ENCODE measurements at regions not wholly inside any gene's neighbourhood (a gene's known extent, or its start where the extent isn't known, plus 50 kb on each side); places are given as distances from the start of the nearest gene placed in this dataset.

DNA sequence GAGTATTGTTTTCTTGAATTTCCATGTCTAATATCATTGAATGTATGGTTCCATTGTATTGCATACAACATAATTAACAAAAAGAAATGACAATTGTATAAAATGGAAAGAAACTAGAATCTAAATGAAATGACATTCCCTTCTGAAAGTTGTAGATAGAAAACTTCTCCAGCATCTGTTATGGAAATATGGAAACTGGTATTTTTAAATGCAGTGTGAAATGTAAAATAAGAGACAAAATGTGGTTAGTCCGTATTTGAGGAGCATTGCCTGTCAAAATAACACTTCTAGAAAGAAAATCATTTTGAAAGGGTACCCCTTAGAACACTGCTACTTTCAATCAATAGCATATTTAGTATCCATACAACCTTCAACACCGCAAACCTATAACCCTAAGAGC, 286.3 kb upstream of the CELF2 start (continued):
- no peak for TF ChIP-seq GATAD2B (conservative IDR thresholded peaks at IDR 0.05; ENCODE audit: low read depth)

DNA sequence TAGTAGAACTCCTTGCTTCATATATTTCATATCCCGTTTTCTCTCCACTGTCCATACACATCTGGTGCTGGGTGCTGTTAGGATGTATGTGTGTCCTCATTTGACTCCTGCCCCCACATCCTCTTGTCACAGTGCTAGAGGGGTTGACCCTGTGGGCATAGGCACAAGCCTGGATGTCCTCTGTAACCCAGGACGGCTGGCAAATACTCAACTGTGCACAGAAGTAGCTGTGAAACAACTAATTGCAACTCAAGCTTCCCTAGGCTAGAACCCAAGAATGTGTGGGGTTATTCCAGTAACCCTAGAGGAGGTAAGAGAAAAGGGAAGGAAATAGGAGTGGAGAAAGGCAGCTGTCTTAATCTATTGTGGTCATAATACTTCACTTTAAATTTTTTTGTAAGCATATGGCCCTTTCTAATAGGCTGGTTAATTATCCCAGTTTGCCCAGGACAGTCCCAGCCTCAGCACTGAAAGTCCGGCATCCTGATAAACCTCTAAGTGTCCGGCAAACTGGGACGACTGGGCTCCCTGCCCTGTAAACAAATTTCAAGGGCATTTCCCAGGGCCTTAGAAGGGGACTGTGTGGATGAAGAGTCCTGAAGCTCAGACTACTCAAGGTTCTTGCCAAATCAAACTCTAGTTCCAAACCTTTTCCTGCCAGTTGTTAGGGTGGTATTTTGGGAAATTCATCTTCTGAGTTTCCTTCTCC, 283.2 kb upstream of the CELF2 start:
- in situ Hi-C loops (cut with MboI) (no loop called here), intact Hi-C loops (cut with micrococcal nuclease; ENCODE audit: unreplicated experiment) (no loop called here)
- FAIRE-seq: no peak
- Histone ChIP-seq H3K27me3 (replicated peaks in 1 of 2; ENCODE audit: control insufficient read depth in 2 of 2, insufficient read depth in 2 of 2, low read length in 1 of 2) (no peaks in the 10 kb centered on the region; a peak in 1 of 4 replicates), H3K79me2 (ENCODE audit: control insufficient read depth, insufficient read depth, low read length) (no peaks in the 10 kb centered on the region), H3K27ac (ENCODE audit: control insufficient read depth, insufficient read depth) (no peak overlapping the region), H4K20me1 (ENCODE audit: control insufficient read depth, insufficient read depth) (no peaks in the 10 kb centered on the region), H3K9ac (ENCODE audit: control insufficient read depth, insufficient read depth, low read length) (no peak overlapping the region), H3K9me3 (replicated peaks; ENCODE audit: control insufficient read depth, insufficient read depth, low read length) (no peaks in the 10 kb centered on the region), H3K4me1 (ENCODE audit: control insufficient read depth, insufficient read depth, low read length) (no peaks in the 10 kb centered on the region), H3K36me3 (ENCODE audit: control insufficient read depth in 2 of 2, insufficient read depth in 2 of 2, low read length in 1 of 2) (no peaks in the 10 kb centered on the region), H3K4me3 (no peak overlapping the region), H3K4me2 (ENCODE audit: control insufficient read depth, insufficient read depth) (no peak overlapping the region), H2AFZ (ENCODE audit: control insufficient read depth, low read depth, low read length) (no peak overlapping the region)
- 32% methylated on average over 5 of the region's 5 CpGs for WGBS (ENCODE audit: insufficient coverage, insufficient replicate concordance, low lambda C conversion rate, missing lambda C conversion rate)
- TF ChIP-seq FOXM1 (IDR thresholded peaks at IDR 0.05; ENCODE audit: low read depth, low read length) (no peak), NR2C2 (IDR thresholded peaks at IDR 0.05; ENCODE audit: borderline replicate concordance, control insufficient read depth, insufficient read length, low read depth) (no peak), CBX3 (IDR thresholded peaks at IDR 0.05; ENCODE audit: borderline replicate concordance, low read depth) (no peak), STAT1 (conservative IDR thresholded peaks at IDR 0.05) (no peak)
- CTCF ChIA-PET: no interaction called here
- no TSS peak for BruUV-seq (replicated peaks)
- POLR2A ChIA-PET: no interaction called here
- no peak for ATAC-seq
- RAD21 ChIA-PET (ENCODE audit: unreplicated experiment): no interaction called here
- no peak for DNase-seq (ENCODE audit: low read depth, low spot score)
- SMC1A ChIA-PET (ENCODE audit: uncharacterized antibody, unreplicated experiment): no interaction called here

DNA sequence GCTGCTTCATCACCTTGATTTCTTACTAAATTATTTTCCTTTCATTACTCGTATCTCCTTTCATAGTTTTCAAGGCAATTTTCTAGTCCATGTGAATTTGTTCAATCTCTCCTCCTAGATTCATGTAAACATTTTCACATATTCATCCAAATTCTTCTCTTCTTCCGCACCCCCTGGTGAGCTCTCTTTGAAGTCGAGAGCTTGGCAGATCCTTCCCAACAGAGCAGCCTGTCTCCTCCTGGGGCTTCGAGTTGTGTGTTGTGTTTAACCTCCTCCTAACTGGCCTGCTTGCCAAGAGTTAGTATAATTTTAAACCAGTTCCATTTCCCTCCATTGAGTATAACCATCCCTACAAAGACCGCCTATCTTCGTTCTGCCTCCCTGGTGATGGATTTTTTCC, 272.4 kb upstream of the CELF2 start:
- intact Hi-C loops (cut with micrococcal nuclease; ENCODE audit: unreplicated experiment): no loop called here
- Histone ChIP-seq H3K36me3 (ENCODE audit: control insufficient read depth in 2 of 2, insufficient read depth in 2 of 2, low read length in 1 of 2) (no peaks in the 10 kb centered on the region), H3K4me2 (ENCODE audit: control insufficient read depth, insufficient read depth) (no peak overlapping the region), H3K9ac (ENCODE audit: control insufficient read depth, insufficient read depth, low read length) (no peak overlapping the region), H3K27me3 (replicated peaks in 1 of 2; ENCODE audit: control insufficient read depth in 2 of 2, insufficient read depth in 2 of 2, low read length in 1 of 2) (no peaks in the 10 kb centered on the region), H3K4me3 (no peak overlapping the region), H4K20me1 (ENCODE audit: control insufficient read depth, insufficient read depth) (no peaks in the 10 kb centered on the region), H3K79me2 (ENCODE audit: control insufficient read depth, insufficient read depth, low read length) (no peaks in the 10 kb centered on the region), H2AFZ (ENCODE audit: control insufficient read depth, low read depth, low read length) (no peak overlapping the region), H3K9me3 (replicated peaks; ENCODE audit: control insufficient read depth, insufficient read depth, low read length) (no peaks in the 10 kb centered on the region; the same call in 2 of the 3 replicates), H3K4me1 (ENCODE audit: control insufficient read depth, insufficient read depth, low read length) (no peaks in the 10 kb centered on the region), H3K27ac (ENCODE audit: control insufficient read depth, insufficient read depth) (no peak overlapping the region)
- no peak for TF ChIP-seq TCF12 (IDR thresholded peaks at IDR 0.05; ENCODE audit: low read depth, low read length)
- ChIA-PET CTCF (no interaction called here), POLR2A (no interaction called here), SMC1A (ENCODE audit: uncharacterized antibody, unreplicated experiment) (no interaction called here), RAD21 (ENCODE audit: unreplicated experiment) (no interaction called here)
- DNase-seq (ENCODE audit: low read depth, low spot score) (no peak), FAIRE-seq (no peak), ATAC-seq (no peak)
- no TSS peak for BruUV-seq (replicated peaks)
- in situ Hi-C loops (cut with MboI): no loop called here
- 57% methylated on average over 6 of the region's 6 CpGs for WGBS (ENCODE audit: insufficient coverage, insufficient replicate concordance, low lambda C conversion rate, missing lambda C conversion rate)
